H1 (cell line): ENCODE measurements at regions not wholly inside any gene's neighbourhood (a gene's known extent, or its start where the extent isn't known, plus 50 kb on each side); places are given as distances from the start of the nearest gene placed in this dataset.

Experiments used
- CTCF ChIA-PET: fragments of 300-600 bp; sonication (Branson Sonifier 250); formaldehyde crosslinking; loops from one replicate; lab custom pipeline; 2021; ENCODE audit not compliant: partially characterized antibody; lab: Charles Lee
- POLR2A ChIA-PET: fragments of 300-600 bp; sonication (Branson Sonifier 250); formaldehyde crosslinking; loops from one replicate; lab custom pipeline; 2021; ENCODE audit warnings: inconsistent platforms; ENCODE audit not compliant: partially characterized antibody; lab: Charles Lee
- DNase-seq, 2 experiments: peaks; one replicate each; pipeline versions ENCODE4 v3.0.0 to v3.0.0-alpha.2; 2010 to 2022; ENCODE audit warnings: low spot score in 2 of 2, low read depth in 1 of 2, mixed read lengths in 1 of 2
- FAIRE-seq: peaks from 2 replicates; lab custom pipeline; 2011; peaks lifted over from hg19 to GRCh38; lab: Jason Lieb, UNC
- H2AFZ ChIP-seq: 2 replicates; pipeline ENCODE4 v1.8.1; 2012; ENCODE audit warnings: low read length, inconsistent platforms
- H2AK5ac ChIP-seq: 2 replicates; pipeline ENCODE4 v1.6.1; 2013; ENCODE audit warnings: low read depth, low read length
- H2BK120ac ChIP-seq: replicated peaks from 2 replicates; pipeline ENCODE3; 2013; ENCODE audit warnings: low read depth, low read length, inconsistent platforms
- H2BK12ac ChIP-seq: 2 replicates; pipeline ENCODE4 v1.6.1; 2013; ENCODE audit warnings: low read depth, low read length
- H2BK15ac ChIP-seq: 2 replicates; pipeline ENCODE4 v1.6.1; 2013; ENCODE audit warnings: low read length
- H2BK20ac ChIP-seq: 2 replicates; pipeline ENCODE4 v1.6.1; 2013; ENCODE audit warnings: low read length
- H2BK5ac ChIP-seq: 2 replicates; pipeline ENCODE4 v1.6.1; 2013; ENCODE audit warnings: low read depth, low read length
- H3K14ac ChIP-seq: 2 replicates; pipeline ENCODE4 v1.6.1; 2013; ENCODE audit warnings: inconsistent platforms; ENCODE audit not compliant: insufficient read length
- H3K18ac ChIP-seq: 2 replicates; pipeline ENCODE4 v1.6.1; 2013; ENCODE audit warnings: low read length; ENCODE audit errors: extremely low read depth
- H3K23ac ChIP-seq: 2 replicates; pipeline ENCODE4 v1.6.1; 2013; ENCODE audit warnings: inconsistent platforms; ENCODE audit not compliant: insufficient read length
- H3K23me2 ChIP-seq: 2 replicates; pipeline ENCODE4 v1.6.1; 2013; ENCODE audit warnings: low read depth, low read length
- H3K27ac ChIP-seq: 2 replicates; pipeline ENCODE4 v1.6.1; 2011; ENCODE audit warnings: low read depth, low read length, inconsistent platforms
- H3K27me3 ChIP-seq, 4 experiments: replicated peaks in 1 of 4; 1 replicate in 1 of 4; 2 replicates in 3 of 4; pipeline versions ENCODE4 v1.6.1 to v1.8.1; 2011 to 2013; ENCODE audit warnings: low read length in 3 of 4, mild to moderate bottlenecking in 3 of 4, inconsistent platforms in 2 of 4, mixed read lengths in 2 of 4, moderate library complexity in 1 of 4; ENCODE audit not compliant: control insufficient read depth in 3 of 4, insufficient read depth in 3 of 4; ENCODE audit errors: extremely low read depth in 1 of 4
- H3K36me3 ChIP-seq, 4 experiments: 2 replicates each; pipeline versions ENCODE4 v1.6.1 to v1.8.1; 2011 to 2013; ENCODE audit warnings: mild to moderate bottlenecking in 4 of 4, low read length in 3 of 4, moderate library complexity in 2 of 4, control low read depth in 1 of 4, inconsistent platforms in 1 of 4; ENCODE audit not compliant: insufficient read depth in 4 of 4, control insufficient read depth in 2 of 4
- H3K4ac ChIP-seq: replicated peaks from 2 replicates; pipeline ENCODE3; 2013; ENCODE audit warnings: low read length, low read depth, mixed read lengths, inconsistent platforms; ENCODE audit not compliant: insufficient read length
- H3K4me1 ChIP-seq, 4 experiments: replicated peaks in 1 of 4; 1 replicate in 1 of 4; 2 replicates in 3 of 4; pipeline versions ENCODE4 v1.6.1 to v1.8.1; 2011 to 2013; ENCODE audit warnings: low read length in 3 of 4, inconsistent platforms in 2 of 4, mixed read lengths in 1 of 4; ENCODE audit not compliant: insufficient read depth in 4 of 4, control insufficient read depth in 3 of 4
- H3K4me2 ChIP-seq, 2 experiments: 2 replicates each; pipeline versions ENCODE4 v1.6.1 to v1.8.1; 2011 to 2013; ENCODE audit warnings: low read depth in 2 of 2, low read length in 2 of 2, control low read depth in 1 of 2, inconsistent platforms in 1 of 2, mild to moderate bottlenecking in 1 of 2; ENCODE audit not compliant: insufficient read depth in 1 of 2
- H3K4me3 ChIP-seq, 4 experiments: fragments of 200-600, 300-600 bp in 1 of 4; sonication (generic), shearing (Covaris generic), sonication (Bioruptor Twin) in 1 of 4; 2 replicates each; pipeline versions ENCODE4 v1.5.1 to v1.8.1; 2011 to 2016; ENCODE audit warnings: low read length in 4 of 4, low read depth in 3 of 4, control low read depth in 2 of 4, inconsistent platforms in 2 of 4, mild to moderate bottlenecking in 2 of 4, mixed read lengths in 1 of 4, moderate library complexity in 1 of 4; ENCODE audit not compliant: insufficient read depth in 2 of 4; ENCODE audit errors: extremely low read depth in 1 of 4
- H3K56ac ChIP-seq: replicated peaks from 2 replicates; pipeline ENCODE3; 2013; ENCODE audit warnings: low read depth, mild to moderate bottlenecking, mixed read lengths, low read length, inconsistent platforms; ENCODE audit not compliant: insufficient read length
- H3K79me1 ChIP-seq: 2 replicates; pipeline ENCODE4 v1.6.1; 2013; ENCODE audit warnings: low read depth, low read length, control low read depth
- H3K79me2 ChIP-seq, 2 experiments: 2 replicates each; pipeline versions ENCODE4 v1.6.1 to v1.8.1; 2012 to 2013; ENCODE audit warnings: low read length in 2 of 2, mild to moderate bottlenecking in 2 of 2, inconsistent platforms in 1 of 2; ENCODE audit not compliant: insufficient read depth in 2 of 2, control insufficient read depth in 1 of 2
- H3K9ac ChIP-seq, 4 experiments: replicated peaks in 1 of 4; 1 replicate in 1 of 4; 2 replicates in 3 of 4; pipeline versions ENCODE4 v1.6.1 to v1.8.1; 2011 to 2013; ENCODE audit warnings: low read depth in 3 of 4, low read length in 3 of 4, control low read depth in 2 of 4, mild to moderate bottlenecking in 2 of 4, moderate library complexity in 2 of 4, inconsistent platforms in 1 of 4; ENCODE audit errors: extremely low read depth in 1 of 4
- H3K9me3 ChIP-seq, 2 experiments: 2 replicates each; pipeline versions ENCODE4 v1.6.1 to v1.8.1; 2012 to 2013; ENCODE audit warnings: mild to moderate bottlenecking in 2 of 2, moderate library complexity in 2 of 2, control low read depth in 1 of 2, inconsistent platforms in 1 of 2, low read depth in 1 of 2, low read length in 1 of 2, mixed read lengths in 1 of 2; ENCODE audit not compliant: insufficient read depth in 2 of 2
- H4K20me1 ChIP-seq, 2 experiments: replicated peaks in 1 of 2; 2 replicates each; pipeline versions ENCODE3 to v1.8.1; 2011 to 2013; ENCODE audit warnings: inconsistent platforms in 2 of 2, low read length in 2 of 2, mild to moderate bottlenecking in 1 of 2; ENCODE audit not compliant: insufficient read depth in 2 of 2, control insufficient read depth in 1 of 2
- H4K5ac ChIP-seq: 2 replicates; pipeline ENCODE4 v1.6.1; 2013; ENCODE audit warnings: low read length, low read depth, mixed read lengths, inconsistent platforms; ENCODE audit not compliant: insufficient read length
- H4K8ac ChIP-seq: 2 replicates; pipeline ENCODE4 v1.8.0; 2013; ENCODE audit warnings: mild to moderate bottlenecking, moderate library complexity, low read length, inconsistent platforms; ENCODE audit not compliant: insufficient read depth; ENCODE audit errors: extremely low read depth
- H4K91ac ChIP-seq: replicated peaks from 2 replicates; pipeline ENCODE3; 2013; ENCODE audit warnings: low read length, mixed read lengths, inconsistent platforms; ENCODE audit not compliant: insufficient read length
- ATF3 ChIP-seq: IDR thresholded peaks from 2 replicates; pipeline ENCODE4 v1.6.1; 2011; ENCODE audit warnings: low read depth, mild to moderate bottlenecking, low read length; ENCODE audit not compliant: insufficient read depth
- CHD1 ChIP-seq: IDR thresholded peaks from 2 replicates; pipeline ENCODE4 v1.6.1; 2012; ENCODE audit warnings: low read depth, low read length, improper control_type of control experiment
- USF2 ChIP-seq: IDR thresholded peaks from 2 replicates; pipeline ENCODE4 v1.6.1; 2011; ENCODE audit warnings: low read length, improper control_type of control experiment
- WGBS, 2 experiments: shearing (Covaris generic) in 1 of 2; methylation state at CpG; one replicate each; pipeline versions ENCODE4 v1.1.6 to v1.1.7; 2013 to 2015; ENCODE audit warnings: low lambda C conversion rate in 2 of 2, mixed read lengths in 2 of 2, inconsistent platforms in 1 of 2, low coverage in 1 of 2, missing lambda C conversion rate in 1 of 2; ENCODE audit not compliant: insufficient replicate concordance in 2 of 2, insufficient coverage in 1 of 2, insufficient read length in 1 of 2; ENCODE audit errors: extremely low coverage in 1 of 2, missing lambda C conversion rate in 1 of 2; 5-methylcytosine and 5-hydroxymethylcytosine counted together

GRCh38 chr11:44400431-44400830 is 90.5 kb upstream of the ALX4 start:
- Histone ChIP-seq H3K23ac (no peak overlapping the region), H4K91ac (no peak overlapping the region), H3K9me3 (no peaks in the 10 kb centered on the region), H3K14ac (no peak overlapping the region), H2BK120ac (no peak overlapping the region), H3K23me2 (no peaks in the 10 kb centered on the region), H3K79me1 (no peaks in the 10 kb centered on the region), H3K9ac (no peak overlapping the region), H3K18ac (no peak overlapping the region), H4K5ac (no peak overlapping the region), H3K4me3 (no peak overlapping the region), H2BK15ac (no peak overlapping the region), H3K27me3 (no peaks in the 10 kb centered on the region), H2AFZ (no peak overlapping the region), H2BK5ac (no peak overlapping the region), H3K4ac (no peak overlapping the region), H4K20me1 (no peaks in the 10 kb centered on the region), H3K56ac (no peak overlapping the region), H3K79me2 (no peaks in the 10 kb centered on the region), H3K27ac (no peak overlapping the region), H2BK12ac (no peak overlapping the region), H2AK5ac (no peak overlapping the region), H3K4me1 (no peaks in the 10 kb centered on the region), H2BK20ac (no peak overlapping the region), H3K36me3 (no peaks in the 10 kb centered on the region), H4K8ac (no peak overlapping the region), H3K4me2 (no peak overlapping the region)
- no peak for TF ChIP-seq CHD1
- TF ChIP-seq ATF3: peak; percentile 78
- peak; percentile 83 for TF ChIP-seq USF2
- DNase-seq (no peak), FAIRE-seq (no peak)
- ChIA-PET CTCF (interaction anchor here (1.9 kb wide), 1 partner anchor 27 kb away, joined by 7 read pairs; no protein-coding TSS in a partner anchor), POLR2A (no interaction called here)
- WGBS, 2 experiments: 90% methylated on average over 5 of the region's 5 CpGs; no CpG with 5 or more reads in 1 of the 2 experiments
